ENCODE measurements at regions not wholly inside any gene's neighbourhood (a gene's known extent, or its start where the extent isn't known, plus 50 kb on each side); places are given as distances from the start of the nearest gene placed in this dataset.

GRCh38 chr13:74892096-74892495 lies 589.9 kb downstream of the TBC1D4 start:
- TF ChIP-seq EZH2 (optimal IDR thresholded peaks at IDR 0.05; ENCODE audit: low read depth, low read length) (no peak), CTCF (IDR thresholded peaks at IDR 0.05; ENCODE audit: low read length) (no peak)
